HL-60 (cell line): ENCODE measurements at regions not wholly inside any gene's neighbourhood (a gene's known extent, or its start where the extent isn't known, plus 50 kb on each side); places are given as distances from the start of the nearest gene placed in this dataset.

ENCODE experiments used
- DNase-seq, 2 experiments: peaks; one replicate each; pipeline ENCODE4 v3.0.0-alpha.2; 2010 to 2020; ENCODE audit warnings: low read depth in 1 of 2, low spot score in 1 of 2
- H3K27ac ChIP-seq: fragments of 250-450 bp; sonication (Bioruptor Pico); replicated peaks from 2 replicates; pipeline ENCODE4 v1.5.1; 2020; ENCODE audit warnings: mild to moderate bottlenecking, moderate library complexity
- H3K27me3 ChIP-seq: fragments of 250-450 bp; sonication (Bioruptor Pico); 2 replicates; pipeline ENCODE4 v1.5.1; 2021; ENCODE audit warnings: mild to moderate bottlenecking, moderate library complexity; ENCODE audit not compliant: insufficient read depth, poor library complexity, severe bottlenecking
- H3K4me3 ChIP-seq: replicated peaks from 2 replicates; pipeline ENCODE4 v1.5.1; 2011; ENCODE audit warnings: mild to moderate bottlenecking, control low read depth, low read length; ENCODE audit not compliant: insufficient read depth
- GABPA ChIP-seq: IDR thresholded peaks from 2 replicates; pipeline ENCODE4 v1.6.1; 2012; ENCODE audit warnings: low read depth
- POLR2AphosphoS5 ChIP-seq: IDR thresholded peaks from 2 replicates; pipeline ENCODE4 v1.6.1; 2012; ENCODE audit warnings: low read depth
- REST ChIP-seq: IDR thresholded peaks from 2 replicates; pipeline ENCODE4 v1.6.1; 2012; ENCODE audit warnings: low read depth; ENCODE audit not compliant: insufficient replicate concordance
- SPI1 ChIP-seq: IDR thresholded peaks from 2 replicates; pipeline ENCODE4 v1.6.1; 2012; ENCODE audit warnings: low read depth, mild to moderate bottlenecking, borderline replicate concordance
- TF ChIP-seq, protein P1 (sequence below): IDR thresholded peaks from one replicate; pipeline ENCODE4 v1.5.1; 2011; ENCODE audit warnings: low read length, control low read depth, inconsistent platforms; ENCODE audit not compliant: insufficient read depth

GRCh38 chr2:56630286-56630685 is 446.5 kb downstream of the CCDC85A start:
- Histone ChIP-seq H3K27ac (no peak overlapping the region), H3K27me3 (no peaks in the 10 kb centered on the region), H3K4me3 (no peak overlapping the region)
- TF ChIP-seq GABPA (no peak), POLR2AphosphoS5 (no peak), SPI1 (no peak), REST (no peak)
- TF ChIP-seq, protein P1, sequence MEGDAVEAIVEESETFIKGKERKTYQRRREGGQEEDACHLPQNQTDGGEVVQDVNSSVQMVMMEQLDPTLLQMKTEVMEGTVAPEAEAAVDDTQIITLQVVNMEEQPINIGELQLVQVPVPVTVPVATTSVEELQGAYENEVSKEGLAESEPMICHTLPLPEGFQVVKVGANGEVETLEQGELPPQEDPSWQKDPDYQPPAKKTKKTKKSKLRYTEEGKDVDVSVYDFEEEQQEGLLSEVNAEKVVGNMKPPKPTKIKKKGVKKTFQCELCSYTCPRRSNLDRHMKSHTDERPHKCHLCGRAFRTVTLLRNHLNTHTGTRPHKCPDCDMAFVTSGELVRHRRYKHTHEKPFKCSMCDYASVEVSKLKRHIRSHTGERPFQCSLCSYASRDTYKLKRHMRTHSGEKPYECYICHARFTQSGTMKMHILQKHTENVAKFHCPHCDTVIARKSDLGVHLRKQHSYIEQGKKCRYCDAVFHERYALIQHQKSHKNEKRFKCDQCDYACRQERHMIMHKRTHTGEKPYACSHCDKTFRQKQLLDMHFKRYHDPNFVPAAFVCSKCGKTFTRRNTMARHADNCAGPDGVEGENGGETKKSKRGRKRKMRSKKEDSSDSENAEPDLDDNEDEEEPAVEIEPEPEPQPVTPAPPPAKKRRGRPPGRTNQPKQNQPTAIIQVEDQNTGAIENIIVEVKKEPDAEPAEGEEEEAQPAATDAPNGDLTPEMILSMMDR, result no peak
- no peak for DNase-seq

DNA sequence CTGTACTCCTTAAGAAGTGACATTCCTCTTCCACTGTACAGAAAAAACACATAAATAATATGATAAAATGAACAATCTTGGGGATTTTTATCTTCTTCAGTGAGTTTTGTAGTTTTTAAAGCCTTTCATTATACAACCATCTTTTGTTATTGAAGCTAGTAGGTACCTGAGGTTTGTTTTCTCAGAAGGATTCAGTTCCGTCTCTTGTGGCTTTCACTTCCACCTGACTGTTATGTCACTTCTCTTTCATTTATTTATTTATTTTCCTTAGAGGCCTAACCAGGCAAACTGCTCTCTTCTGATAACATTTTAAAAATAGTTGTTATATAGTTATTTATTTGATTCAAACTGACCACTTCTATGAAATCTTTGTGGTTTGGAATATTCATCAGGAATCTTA is 464.2 kb downstream of the CCDC85A start:
- no peaks in the 10 kb centered on the region for H3K27me3 ChIP-seq
- no peak overlapping the region for H3K4me3 ChIP-seq
- DNase-seq, result no peak
- no peak overlapping the region for H3K27ac ChIP-seq
- TF ChIP-seq REST (no peak), SPI1 (no peak), GABPA (no peak), POLR2AphosphoS5 (no peak)
- TF ChIP-seq, protein P1, result no peak

GRCh38 chr2:56648802-56649201 is 465.0 kb downstream of the CCDC85A start:
- TF ChIP-seq POLR2AphosphoS5 (no peak), REST (no peak), SPI1 (no peak), GABPA (no peak)
- TF ChIP-seq, protein P1, result no peak
- no peaks in the 10 kb centered on the region for H3K27me3 ChIP-seq
- DNase-seq, result no peak
- H3K27ac ChIP-seq, result no peak overlapping the region
- no peak overlapping the region for H3K4me3 ChIP-seq
